ENCODE measurements at regions not wholly inside any gene's neighbourhood (a gene's known extent, or its start where the extent isn't known, plus 50 kb on each side); places are given as distances from the start of the nearest gene placed in this dataset.
"Not testable (repeated sequence)": the region's sequence is repeated elsewhere in the genome, so short reads cannot be mapped to it uniquely, and the experiment has no call there.

DNA sequence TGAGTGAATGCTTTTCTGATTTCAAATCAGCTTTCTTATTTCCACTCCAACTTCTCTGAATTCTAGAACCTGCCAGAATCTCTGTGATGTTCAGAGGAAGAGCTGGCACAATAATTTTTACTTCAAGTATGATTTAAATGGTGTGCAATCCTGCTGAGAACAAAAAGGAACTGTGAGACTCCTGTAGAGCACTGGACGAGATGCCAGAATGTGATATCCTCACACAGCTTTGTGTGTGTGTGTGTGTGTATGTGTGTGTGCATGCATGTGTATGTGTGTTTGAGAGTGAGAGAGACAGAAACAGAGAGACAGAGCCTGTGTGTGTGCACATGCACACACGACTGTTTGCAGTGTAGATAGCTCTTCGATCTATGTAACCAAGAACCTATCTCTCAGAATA is 713.6 kb upstream of the ZP4 start:
- H3K27me3 ChIP-seq = no peaks in the 10 kb centered on the region
- no peak overlapping the region for H3K4me3 ChIP-seq
- DNase-seq = no peak
- no peaks in the 10 kb centered on the region for H3K4me1 ChIP-seq
- 69 to 89% methylated on average over 3 of the region's 3 CpGs for WGBS, 2 donors
- H3K36me3 ChIP-seq = no peaks in the 10 kb centered on the region
- no peak for ATAC-seq
- intact Hi-C loops (cut with DNase I) = no loop called here
- no peak overlapping the region for H3K27ac ChIP-seq
- TF ChIP-seq, protein P1, sequence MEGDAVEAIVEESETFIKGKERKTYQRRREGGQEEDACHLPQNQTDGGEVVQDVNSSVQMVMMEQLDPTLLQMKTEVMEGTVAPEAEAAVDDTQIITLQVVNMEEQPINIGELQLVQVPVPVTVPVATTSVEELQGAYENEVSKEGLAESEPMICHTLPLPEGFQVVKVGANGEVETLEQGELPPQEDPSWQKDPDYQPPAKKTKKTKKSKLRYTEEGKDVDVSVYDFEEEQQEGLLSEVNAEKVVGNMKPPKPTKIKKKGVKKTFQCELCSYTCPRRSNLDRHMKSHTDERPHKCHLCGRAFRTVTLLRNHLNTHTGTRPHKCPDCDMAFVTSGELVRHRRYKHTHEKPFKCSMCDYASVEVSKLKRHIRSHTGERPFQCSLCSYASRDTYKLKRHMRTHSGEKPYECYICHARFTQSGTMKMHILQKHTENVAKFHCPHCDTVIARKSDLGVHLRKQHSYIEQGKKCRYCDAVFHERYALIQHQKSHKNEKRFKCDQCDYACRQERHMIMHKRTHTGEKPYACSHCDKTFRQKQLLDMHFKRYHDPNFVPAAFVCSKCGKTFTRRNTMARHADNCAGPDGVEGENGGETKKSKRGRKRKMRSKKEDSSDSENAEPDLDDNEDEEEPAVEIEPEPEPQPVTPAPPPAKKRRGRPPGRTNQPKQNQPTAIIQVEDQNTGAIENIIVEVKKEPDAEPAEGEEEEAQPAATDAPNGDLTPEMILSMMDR (IDR thresholded peaks at IDR 0.05) = no peak
- H3K9me3 ChIP-seq = no peaks in the 10 kb centered on the region

DNA sequence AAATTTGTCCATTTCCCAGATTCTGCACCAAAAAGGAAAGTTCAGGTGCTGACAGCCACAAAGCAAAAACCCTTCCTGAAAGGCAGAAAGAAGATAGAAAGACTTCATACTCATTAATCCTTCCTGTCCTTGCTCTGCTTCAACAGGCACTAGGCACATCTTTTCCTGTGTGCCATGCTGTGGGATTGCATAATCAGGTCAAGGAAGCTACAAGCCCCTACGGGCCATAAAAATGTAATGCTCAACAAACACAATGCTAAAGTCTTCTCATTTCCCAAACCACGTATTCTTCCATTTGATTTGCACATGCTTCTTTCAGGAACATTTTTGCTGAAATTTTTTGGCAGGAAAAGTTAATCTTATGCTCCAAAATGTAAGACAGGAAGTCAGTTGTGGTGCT is 710.9 kb upstream of the ZP4 start:
- H3K36me3 ChIP-seq; intact Hi-C loops (cut with DNase I); H3K9me3 ChIP-seq; H3K4me1 ChIP-seq; DNase-seq; ATAC-seq; H3K27me3 ChIP-seq; H3K4me3 ChIP-seq; H3K27ac ChIP-seq: not testable (repeated sequence)
- WGBS, 2 donors = 50 to 59% methylated on average over 2 of the region's 2 CpGs

DNA sequence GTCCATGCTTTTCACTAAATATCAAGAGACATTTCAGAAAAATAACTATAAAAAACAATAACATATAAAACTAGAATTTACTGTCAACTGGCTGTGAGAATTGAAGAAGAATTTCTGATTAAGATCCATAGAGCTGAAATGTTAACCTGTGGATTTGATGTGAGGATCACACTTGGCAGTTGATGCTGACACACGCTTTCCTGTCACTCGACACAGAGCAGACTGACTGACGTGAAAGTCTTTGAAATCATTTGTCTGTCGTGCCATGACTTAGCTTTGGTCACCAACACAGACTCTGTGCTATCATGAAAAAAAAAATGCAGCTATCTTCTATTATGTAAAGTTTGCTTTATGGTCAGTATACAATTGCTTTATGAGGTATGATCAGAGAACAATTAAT is 706.0 kb upstream of the ZP4 start:
- DNase-seq = no peak
- H3K27me3 ChIP-seq = no peaks in the 10 kb centered on the region
- H3K27ac ChIP-seq = no peak overlapping the region
- no peak overlapping the region for H3K4me3 ChIP-seq
- intact Hi-C loops (cut with DNase I) = no loop called here
- ATAC-seq = no peak
- no peaks in the 10 kb centered on the region for H3K36me3 ChIP-seq
- TF ChIP-seq, protein P1 (IDR thresholded peaks at IDR 0.05) = no peak
- WGBS, 2 donors = 56 to 59% methylated on average over 4 of the region's 4 CpGs
- H3K9me3 ChIP-seq = no peaks in the 10 kb centered on the region
- no peaks in the 10 kb centered on the region for H3K4me1 ChIP-seq

DNA sequence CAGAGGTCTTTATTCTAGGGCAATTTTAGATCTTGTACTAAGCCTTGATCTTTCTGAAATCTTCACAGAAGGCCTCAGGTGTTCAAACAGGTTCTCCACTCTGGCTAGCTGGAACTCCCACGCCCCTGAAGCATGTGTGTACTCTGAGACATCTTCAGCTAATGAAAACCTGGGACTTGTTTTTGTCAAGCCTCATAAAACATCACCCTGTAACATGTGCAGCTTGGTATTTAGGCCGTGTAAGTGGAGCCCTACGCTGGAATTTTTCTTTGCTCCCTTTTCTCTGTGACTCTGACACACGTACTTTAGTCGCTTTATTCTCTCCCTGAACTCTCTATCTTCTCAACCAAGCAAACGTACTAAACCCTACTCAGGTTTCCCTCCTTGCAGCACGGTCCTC is 701.9 kb upstream of the ZP4 start:
- Histone ChIP-seq H3K27ac (no peak overlapping the region), H3K4me1 (no peaks in the 10 kb centered on the region), H3K27me3 (no peaks in the 10 kb centered on the region), H3K36me3 (no peaks in the 10 kb centered on the region), H3K4me3 (no peak overlapping the region), H3K9me3 (no peaks in the 10 kb centered on the region)
- 72 to 73% methylated on average over 7 of the region's 7 CpGs for WGBS, 2 donors
- TF ChIP-seq, protein P1 (IDR thresholded peaks at IDR 0.05) = no peak
- DNase-seq (no peak), ATAC-seq (no peak)
- intact Hi-C loops (cut with DNase I) = no loop called here

DNA sequence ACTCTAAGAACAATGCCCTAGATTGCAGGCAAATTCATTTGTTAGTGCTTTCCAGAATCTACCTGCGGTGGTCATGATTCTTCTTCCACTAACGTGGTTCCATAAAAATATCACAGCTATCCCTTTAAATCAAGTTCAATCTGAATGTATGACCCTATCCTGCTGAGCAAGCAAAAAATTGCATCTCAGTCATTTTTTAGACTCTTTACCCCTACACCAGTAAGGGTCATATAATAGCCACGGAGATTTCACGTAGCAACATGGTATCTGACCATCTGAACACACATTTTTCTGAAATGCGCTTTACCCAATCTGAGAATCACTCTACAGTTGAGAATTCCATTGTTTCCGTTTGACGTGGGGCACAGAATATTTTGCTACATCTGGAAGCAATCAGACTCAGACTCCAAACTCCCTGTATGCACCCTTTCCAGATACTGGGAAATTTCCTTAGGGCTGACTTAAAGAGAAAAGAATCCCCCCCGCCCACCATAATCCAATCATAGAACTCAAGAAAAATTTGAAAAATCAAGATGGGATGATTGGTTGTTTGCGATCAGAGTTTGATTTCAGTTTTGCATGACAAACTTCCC is 699.2 kb upstream of the ZP4 start:
- Histone ChIP-seq H3K4me3 (no peak overlapping the region), H3K9me3 (no peaks in the 10 kb centered on the region), H3K4me1 (no peaks in the 10 kb centered on the region), H3K27ac (no peak overlapping the region), H3K36me3 (no peaks in the 10 kb centered on the region), H3K27me3 (no peaks in the 10 kb centered on the region)
- TF ChIP-seq, protein P1 (IDR thresholded peaks at IDR 0.05) = no peak
- DNase-seq (no peak), ATAC-seq (no peak)
- 66 to 71% methylated on average over 9 of the region's 9 CpGs for WGBS, 2 donors
- intact Hi-C loops (cut with DNase I) = no loop called here

Measured in heart right ventricle (tissue), 16 donors.